ENCODE measurements at regions not wholly inside any gene's neighbourhood (a gene's known extent, or its start where the extent isn't known, plus 50 kb on each side); places are given as distances from the start of the nearest gene placed in this dataset.

GRCh38 chr15:37253877-37254276, 153.5 kb upstream of the MEIS2 start:
- TF ChIP-seq POLR2A (IDR thresholded peaks at IDR 0.05): no peak
- TF ChIP-seq CTCF (IDR thresholded peaks at IDR 0.05): no peak
